GM12878 (cell line): ENCODE measurements at regions not wholly inside any gene's neighbourhood (a gene's known extent, or its start where the extent isn't known, plus 50 kb on each side); places are given as distances from the start of the nearest gene placed in this dataset.

ENCODE experiments used
- ATAC-seq: fragments of 200-7000 bp; cut with Tn5 transposase; 3 replicates; pipeline ENCODE4 v1.9.1; 2020; ENCODE audit warnings: mild to moderate bottlenecking, moderate library complexity
- BruUV-seq: library from RNA; stranded (reverse); fragments of 400-500 nt; replicated peaks from 2 replicates; lab custom pipeline; 2021; lab: Mats Ljungman, UMichigan
- CTCF ChIA-PET: fragments of 300-600 bp; sonication (Branson Sonifier 250); formaldehyde crosslinking; extraction: SDS; loops from one replicate; lab custom pipeline; 2021; ENCODE audit warnings: inconsistent platforms; lab: Yijun Ruan, JAX
- POLR2A ChIA-PET: fragments of 350-600 bp; formaldehyde crosslinking; extraction: SDS; loops from one replicate; lab custom pipeline; 2021; ENCODE audit warnings: inconsistent platforms; lab: Charles Lee
- RAD21 ChIA-PET: fragments of 300-600 bp; sonication (Branson Sonifier 250); formaldehyde crosslinking; loops from one replicate; lab custom pipeline; 2023; ENCODE audit warnings: antibody characterized with exemption; ENCODE audit not compliant: unreplicated experiment; lab: Charles Lee
- SMC1A ChIA-PET: fragments of 300-600 bp; sonication (Branson Sonifier 250); formaldehyde crosslinking; loops from one replicate; lab custom pipeline; 2023; ENCODE audit not compliant: unreplicated experiment, uncharacterized antibody; lab: Charles Lee
- DNase-seq: peaks from one replicate; pipeline ENCODE4 v3.0.0-alpha.2; 2011; ENCODE audit warnings: low read depth, low spot score
- FAIRE-seq: peaks from 3 replicates; lab custom pipeline; 2011; peaks lifted over from hg19 to GRCh38; lab: Jason Lieb, UNC
- H2AFZ ChIP-seq: 2 replicates; pipeline ENCODE4 v1.6.0; 2011; ENCODE audit warnings: low read depth, low read length, control low read depth; ENCODE audit not compliant: control insufficient read depth
- H3K27ac ChIP-seq: 2 replicates; pipeline ENCODE4 v1.5.1; 2011; ENCODE audit warnings: control low read depth; ENCODE audit not compliant: control insufficient read depth, insufficient read depth
- H3K27me3 ChIP-seq, 2 experiments: replicated peaks in 1 of 2; 2 replicates each; pipeline versions ENCODE4 v1.6.0 to v1.6.1; 2011; ENCODE audit warnings: low read length in 1 of 2; ENCODE audit not compliant: control insufficient read depth in 2 of 2, insufficient read depth in 2 of 2
- H3K36me3 ChIP-seq, 2 experiments: 2 replicates each; pipeline ENCODE4 v1.5.1; 2011; ENCODE audit warnings: low read length in 1 of 2; ENCODE audit not compliant: control insufficient read depth in 2 of 2, insufficient read depth in 2 of 2
- H3K4me1 ChIP-seq: 2 replicates; pipeline ENCODE4 v1.6.1; 2011; ENCODE audit warnings: mild to moderate bottlenecking, low read length, moderate library complexity, mixed read lengths; ENCODE audit not compliant: control insufficient read depth, insufficient read depth
- H3K4me2 ChIP-seq: 2 replicates; pipeline ENCODE4 v1.6.0; 2011; ENCODE audit warnings: control low read depth; ENCODE audit not compliant: control insufficient read depth, insufficient read depth
- H3K4me3 ChIP-seq: fragments of 200-600 bp; sonication (generic); 2 replicates; pipeline ENCODE4 v1.5.1; 2016
- H3K79me2 ChIP-seq: 2 replicates; pipeline ENCODE4 v1.6.0; 2011; ENCODE audit warnings: low read length; ENCODE audit not compliant: control insufficient read depth, insufficient read depth
- H3K9ac ChIP-seq: 2 replicates; pipeline ENCODE4 v1.8.0; 2011; ENCODE audit warnings: low read length, control low read depth, mixed read lengths; ENCODE audit not compliant: control insufficient read depth, insufficient read depth
- H3K9me3 ChIP-seq: replicated peaks from 3 replicates; pipeline ENCODE4 v1.5.1; 2011; ENCODE audit warnings: mild to moderate bottlenecking, low read length; ENCODE audit not compliant: control insufficient read depth, insufficient read depth
- H4K20me1 ChIP-seq: 2 replicates; pipeline ENCODE4 v1.6.0; 2011; ENCODE audit not compliant: control insufficient read depth, insufficient read depth
- ASH2L ChIP-seq: fragments of 300-600, 200-600 bp; sonication (generic); IDR thresholded peaks from 2 replicates; pipeline ENCODE4 v1.6.1; 2017; ENCODE audit warnings: low read depth, mild to moderate bottlenecking, borderline replicate concordance
- CEBPB ChIP-seq, 2 experiments: fragments of 150-350 bp in 1 of 2; IDR thresholded peaks; 2 replicates each; pipeline ENCODE4 v1.6.1; 2012 to 2014; ENCODE audit warnings: low read depth in 2 of 2, low read length in 2 of 2, borderline replicate concordance in 1 of 2, inconsistent platforms in 1 of 2
- FOS ChIP-seq: IDR thresholded peaks from 3 replicates; pipeline ENCODE4 v1.6.1; 2011; ENCODE audit warnings: borderline replicate concordance; ENCODE audit not compliant: insufficient read length; ENCODE audit errors: extremely low read depth
- FOXK2 ChIP-seq: fragments of 450-650 bp; IDR thresholded peaks from 2 replicates; pipeline ENCODE4 v1.6.1; 2017; ENCODE audit warnings: mild to moderate bottlenecking, moderate library complexity
- GATAD2B ChIP-seq: fragments of 450-650 bp; conservative IDR thresholded peaks from 2 replicates; pipeline ENCODE4 v1.6.1; 2017; ENCODE audit warnings: low read depth, mild to moderate bottlenecking, moderate library complexity
- HDGF ChIP-seq: fragments of 450-650 bp; IDR thresholded peaks from 2 replicates; pipeline ENCODE4 v1.6.1; 2016; ENCODE audit warnings: antibody characterized with exemption
- IKZF2 ChIP-seq, 2 experiments: fragments of 450-650 bp; IDR thresholded peaks; 2 replicates each; pipeline ENCODE4 v1.6.1; 2017; ENCODE audit warnings: mild to moderate bottlenecking in 2 of 2, moderate library complexity in 2 of 2
- JUNB ChIP-seq: IDR thresholded peaks from 2 replicates; pipeline ENCODE4 v1.6.1; 2016; ENCODE audit warnings: antibody characterized with exemption, mild to moderate bottlenecking
- SIN3A ChIP-seq: IDR thresholded peaks from 2 replicates; pipeline ENCODE4 v1.6.1; 2012; ENCODE audit warnings: low read depth, low read length, improper control_type of control experiment
- WGBS: methylation state at CpG from one replicate; pipeline ENCODE4 v1.1.6; 2016; ENCODE audit warnings: low lambda C conversion rate; ENCODE audit not compliant: insufficient replicate concordance, insufficient coverage; ENCODE audit errors: missing lambda C conversion rate; 5-methylcytosine and 5-hydroxymethylcytosine counted together
- in situ Hi-C: fragments of 300-500 bp; cut with MboI; formaldehyde crosslinking; loops from 9 replicates; pipeline ENCODE4 v1.14.3; 2018; ENCODE audit warnings: mixed read lengths
- intact Hi-C: fragments of 100-400 bp; cut with micrococcal nuclease; formaldehyde crosslinking; loops from one replicate; pipeline ENCODE4 v1.14.2; 2022; ENCODE audit not compliant: unreplicated experiment
- TF ChIP-seq, protein P1 (sequence below): fragments of 450-650 bp; IDR thresholded peaks from 2 replicates; pipeline ENCODE4 v1.6.1; 2017; ENCODE audit warnings: antibody characterized with exemption, mild to moderate bottlenecking, moderate library complexity
- TF ChIP-seq, protein P2 (sequence below): fragments of 150-350 bp; IDR thresholded peaks from 2 replicates; pipeline ENCODE4 v1.6.1; 2014; ENCODE audit warnings: mild to moderate bottlenecking, low read depth, low read length
- TF ChIP-seq, protein P3 (sequence below): IDR thresholded peaks from 2 replicates; pipeline ENCODE4 v1.6.1; 2012; ENCODE audit warnings: low read depth, low read length, improper control_type of control experiment
- TF ChIP-seq, protein P4 (sequence below): IDR thresholded peaks from 2 replicates; pipeline ENCODE4 v1.6.1; 2011; ENCODE audit warnings: borderline replicate concordance, low read depth, mild to moderate bottlenecking, moderate library complexity, low read length; ENCODE audit not compliant: insufficient read depth, poor library complexity, severe bottlenecking
- TF ChIP-seq, protein P5 (sequence below): fragments of 450-650 bp; formaldehyde crosslinking; IDR thresholded peaks from 2 replicates; pipeline ENCODE4 v1.4.0; 2020; ENCODE audit warnings: mild to moderate bottlenecking, moderate library complexity

DNA sequence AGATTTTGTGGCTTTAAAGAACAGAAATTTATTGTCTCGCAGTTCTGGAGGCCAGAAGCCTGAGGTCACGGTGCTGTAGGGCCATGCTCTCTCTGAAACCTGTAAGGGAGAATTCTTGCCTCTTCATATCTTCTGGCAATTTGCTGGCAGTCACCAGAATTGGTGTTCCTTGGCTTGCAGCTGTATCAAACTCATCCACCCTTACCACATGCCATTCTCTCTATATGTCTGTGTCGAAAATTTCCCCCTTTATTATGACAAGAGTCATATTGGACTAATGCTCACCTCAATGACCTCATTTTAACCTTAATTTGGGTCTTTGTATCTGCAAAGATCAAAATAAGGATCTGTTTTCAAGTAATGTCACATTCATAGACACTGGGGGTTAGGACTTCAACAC lies 266.7 kb downstream of the IL20RB start:
- ChIA-PET RAD21 (no interaction called here), POLR2A (no interaction called here), CTCF (no interaction called here), SMC1A (interaction anchor here (0.9 kb wide), 1 partner anchor 113 kb away, joined by 3 read pairs; no protein-coding TSS in a partner anchor)
- H3K79me2 ChIP-seq: no peaks in the 10 kb centered on the region
- no peaks in the 10 kb centered on the region for H3K36me3 ChIP-seq
- H3K4me3 ChIP-seq: no peak overlapping the region
- no peaks in the 10 kb centered on the region for H3K27me3 ChIP-seq
- no peak overlapping the region for H2AFZ ChIP-seq
- no TSS peak for BruUV-seq
- H3K4me2 ChIP-seq: no peak overlapping the region
- H4K20me1 ChIP-seq: no peaks in the 10 kb centered on the region
- no peak overlapping the region for H3K9ac ChIP-seq
- intact Hi-C loops (no loop called here), in situ Hi-C loops (no loop called here)
- FAIRE-seq (no peak), DNase-seq (no peak), ATAC-seq (peak; percentile 68)
- no peaks in the 10 kb centered on the region; the same call in 1 of the 2 replicates for H3K4me1 ChIP-seq
- no peaks in the 10 kb centered on the region for H3K9me3 ChIP-seq
- H3K27ac ChIP-seq: no peak overlapping the region
- 55% methylated on average over 3 of the region's 3 CpGs for WGBS
- TF ChIP-seq, protein P1, sequence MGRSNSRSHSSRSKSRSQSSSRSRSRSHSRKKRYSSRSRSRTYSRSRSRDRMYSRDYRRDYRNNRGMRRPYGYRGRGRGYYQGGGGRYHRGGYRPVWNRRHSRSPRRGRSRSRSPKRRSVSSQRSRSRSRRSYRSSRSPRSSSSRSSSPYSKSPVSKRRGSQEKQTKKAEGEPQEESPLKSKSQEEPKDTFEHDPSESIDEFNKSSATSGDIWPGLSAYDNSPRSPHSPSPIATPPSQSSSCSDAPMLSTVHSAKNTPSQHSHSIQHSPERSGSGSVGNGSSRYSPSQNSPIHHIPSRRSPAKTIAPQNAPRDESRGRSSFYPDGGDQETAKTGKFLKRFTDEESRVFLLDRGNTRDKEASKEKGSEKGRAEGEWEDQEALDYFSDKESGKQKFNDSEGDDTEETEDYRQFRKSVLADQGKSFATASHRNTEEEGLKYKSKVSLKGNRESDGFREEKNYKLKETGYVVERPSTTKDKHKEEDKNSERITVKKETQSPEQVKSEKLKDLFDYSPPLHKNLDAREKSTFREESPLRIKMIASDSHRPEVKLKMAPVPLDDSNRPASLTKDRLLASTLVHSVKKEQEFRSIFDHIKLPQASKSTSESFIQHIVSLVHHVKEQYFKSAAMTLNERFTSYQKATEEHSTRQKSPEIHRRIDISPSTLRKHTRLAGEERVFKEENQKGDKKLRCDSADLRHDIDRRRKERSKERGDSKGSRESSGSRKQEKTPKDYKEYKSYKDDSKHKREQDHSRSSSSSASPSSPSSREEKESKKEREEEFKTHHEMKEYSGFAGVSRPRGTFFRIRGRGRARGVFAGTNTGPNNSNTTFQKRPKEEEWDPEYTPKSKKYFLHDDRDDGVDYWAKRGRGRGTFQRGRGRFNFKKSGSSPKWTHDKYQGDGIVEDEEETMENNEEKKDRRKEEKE: no peak
- TF ChIP-seq, protein P2, sequence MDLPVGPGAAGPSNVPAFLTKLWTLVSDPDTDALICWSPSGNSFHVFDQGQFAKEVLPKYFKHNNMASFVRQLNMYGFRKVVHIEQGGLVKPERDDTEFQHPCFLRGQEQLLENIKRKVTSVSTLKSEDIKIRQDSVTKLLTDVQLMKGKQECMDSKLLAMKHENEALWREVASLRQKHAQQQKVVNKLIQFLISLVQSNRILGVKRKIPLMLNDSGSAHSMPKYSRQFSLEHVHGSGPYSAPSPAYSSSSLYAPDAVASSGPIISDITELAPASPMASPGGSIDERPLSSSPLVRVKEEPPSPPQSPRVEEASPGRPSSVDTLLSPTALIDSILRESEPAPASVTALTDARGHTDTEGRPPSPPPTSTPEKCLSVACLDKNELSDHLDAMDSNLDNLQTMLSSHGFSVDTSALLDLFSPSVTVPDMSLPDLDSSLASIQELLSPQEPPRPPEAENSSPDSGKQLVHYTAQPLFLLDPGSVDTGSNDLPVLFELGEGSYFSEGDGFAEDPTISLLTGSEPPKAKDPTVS: no peak
- TF ChIP-seq ASH2L (no peak), JUNB (peak; percentile 84), SIN3A (no peak), FOS (no peak), FOXK2 (no peak), GATAD2B (no peak), IKZF2 (IDR thresholded peaks at IDR 0.05) (no peak), CEBPB (IDR thresholded peaks at IDR 0.05; ENCODE audit: borderline replicate concordance in 1 of 2, low read depth in 2 of 2, low read length in 2 of 2) (no peak), HDGF (no peak)
- TF ChIP-seq, protein P3, sequence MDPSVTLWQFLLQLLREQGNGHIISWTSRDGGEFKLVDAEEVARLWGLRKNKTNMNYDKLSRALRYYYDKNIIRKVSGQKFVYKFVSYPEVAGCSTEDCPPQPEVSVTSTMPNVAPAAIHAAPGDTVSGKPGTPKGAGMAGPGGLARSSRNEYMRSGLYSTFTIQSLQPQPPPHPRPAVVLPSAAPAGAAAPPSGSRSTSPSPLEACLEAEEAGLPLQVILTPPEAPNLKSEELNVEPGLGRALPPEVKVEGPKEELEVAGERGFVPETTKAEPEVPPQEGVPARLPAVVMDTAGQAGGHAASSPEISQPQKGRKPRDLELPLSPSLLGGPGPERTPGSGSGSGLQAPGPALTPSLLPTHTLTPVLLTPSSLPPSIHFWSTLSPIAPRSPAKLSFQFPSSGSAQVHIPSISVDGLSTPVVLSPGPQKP: no peak
- TF ChIP-seq, protein P4, sequence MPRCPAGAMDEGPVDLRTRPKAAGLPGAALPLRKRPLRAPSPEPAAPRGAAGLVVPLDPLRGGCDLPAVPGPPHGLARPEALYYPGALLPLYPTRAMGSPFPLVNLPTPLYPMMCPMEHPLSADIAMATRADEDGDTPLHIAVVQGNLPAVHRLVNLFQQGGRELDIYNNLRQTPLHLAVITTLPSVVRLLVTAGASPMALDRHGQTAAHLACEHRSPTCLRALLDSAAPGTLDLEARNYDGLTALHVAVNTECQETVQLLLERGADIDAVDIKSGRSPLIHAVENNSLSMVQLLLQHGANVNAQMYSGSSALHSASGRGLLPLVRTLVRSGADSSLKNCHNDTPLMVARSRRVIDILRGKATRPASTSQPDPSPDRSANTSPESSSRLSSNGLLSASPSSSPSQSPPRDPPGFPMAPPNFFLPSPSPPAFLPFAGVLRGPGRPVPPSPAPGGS: no peak
- TF ChIP-seq, protein P5, sequence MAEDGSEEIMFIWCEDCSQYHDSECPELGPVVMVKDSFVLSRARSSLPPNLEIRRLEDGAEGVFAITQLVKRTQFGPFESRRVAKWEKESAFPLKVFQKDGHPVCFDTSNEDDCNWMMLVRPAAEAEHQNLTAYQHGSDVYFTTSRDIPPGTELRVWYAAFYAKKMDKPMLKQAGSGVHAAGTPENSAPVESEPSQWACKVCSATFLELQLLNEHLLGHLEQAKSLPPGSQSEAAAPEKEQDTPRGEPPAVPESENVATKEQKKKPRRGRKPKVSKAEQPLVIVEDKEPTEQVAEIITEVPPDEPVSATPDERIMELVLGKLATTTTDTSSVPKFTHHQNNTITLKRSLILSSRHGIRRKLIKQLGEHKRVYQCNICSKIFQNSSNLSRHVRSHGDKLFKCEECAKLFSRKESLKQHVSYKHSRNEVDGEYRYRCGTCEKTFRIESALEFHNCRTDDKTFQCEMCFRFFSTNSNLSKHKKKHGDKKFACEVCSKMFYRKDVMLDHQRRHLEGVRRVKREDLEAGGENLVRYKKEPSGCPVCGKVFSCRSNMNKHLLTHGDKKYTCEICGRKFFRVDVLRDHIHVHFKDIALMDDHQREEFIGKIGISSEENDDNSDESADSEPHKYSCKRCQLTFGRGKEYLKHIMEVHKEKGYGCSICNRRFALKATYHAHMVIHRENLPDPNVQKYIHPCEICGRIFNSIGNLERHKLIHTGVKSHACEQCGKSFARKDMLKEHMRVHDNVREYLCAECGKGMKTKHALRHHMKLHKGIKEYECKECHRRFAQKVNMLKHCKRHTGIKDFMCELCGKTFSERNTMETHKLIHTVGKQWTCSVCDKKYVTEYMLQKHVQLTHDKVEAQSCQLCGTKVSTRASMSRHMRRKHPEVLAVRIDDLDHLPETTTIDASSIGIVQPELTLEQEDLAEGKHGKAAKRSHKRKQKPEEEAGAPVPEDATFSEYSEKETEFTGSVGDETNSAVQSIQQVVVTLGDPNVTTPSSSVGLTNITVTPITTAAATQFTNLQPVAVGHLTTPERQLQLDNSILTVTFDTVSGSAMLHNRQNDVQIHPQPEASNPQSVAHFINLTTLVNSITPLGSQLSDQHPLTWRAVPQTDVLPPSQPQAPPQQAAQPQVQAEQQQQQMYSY (CRISPR knock-in tag): no peak
